Stimulated activated naive B cell treated with anti-CD40 and anti-IgM and Interleukin-4, amounts not matched to agents 10 μg/mL and 1 μg/mL and 100 μg/mL, for 72 hours (primary cell): ENCODE measurements at regions not wholly inside any gene's neighbourhood (a gene's known extent, or its start where the extent isn't known, plus 50 kb on each side); places are given as distances from the start of the nearest gene placed in this dataset.
A peak's percentile ranks its signal among the peaks of the same experiment; 100 is the strongest.
"Not testable (repeated sequence)": the region's sequence is repeated elsewhere in the genome, so short reads cannot be mapped to it uniquely, and the experiment has no call there.

Source experiments
- ATAC-seq, 2 donors: fragments of 150-1000 bp; cut with Tn5 transposase; replicated peaks; 2 replicates each; pipeline ENCODE4 v1.10.0; 2021; ENCODE audit warnings: moderate library complexity in 1 of 2
- DNase-seq: peaks from one replicate; pipeline ENCODE4 v3.0.0; 2021
- H3K27ac Mint-ChIP-seq: one replicate; pipeline ENCODE4 v1.8.0; 2022; ENCODE audit warnings: mild to moderate bottlenecking, mixed read lengths
- H3K27me3 Mint-ChIP-seq, 2 donors: one replicate each; pipeline ENCODE4 v1.8.0; 2022; ENCODE audit warnings: mixed read lengths in 2 of 2
- H3K36me3 Mint-ChIP-seq, 2 donors: one replicate each; pipeline ENCODE4 v1.8.0; 2022; ENCODE audit warnings: mixed read lengths in 2 of 2, mild to moderate bottlenecking in 1 of 2
- H3K4me1 Mint-ChIP-seq, 2 donors: one replicate each; pipeline ENCODE4 v1.8.0; 2022; ENCODE audit warnings: mixed read lengths in 2 of 2, mild to moderate bottlenecking in 1 of 2
- H3K4me3 Mint-ChIP-seq, 2 donors: one replicate each; pipeline ENCODE4 v1.8.0; 2022; ENCODE audit warnings: mild to moderate bottlenecking in 2 of 2, mixed read lengths in 2 of 2, moderate library complexity in 1 of 2
- H3K9me3 Mint-ChIP-seq, 2 donors: one replicate each; pipeline ENCODE4 v1.8.0; 2022; ENCODE audit warnings: mixed read lengths in 2 of 2, mild to moderate bottlenecking in 1 of 2

GRCh38 chr1:188594542-188595235 is 1765.9 kb downstream of the PLA2G4A start:
- H3K27ac Mint-ChIP-seq, result no peak overlapping the region
- no peaks in the 10 kb centered on the region for H3K36me3 Mint-ChIP-seq
- DNase-seq (no peak), ATAC-seq (no peak)
- no peaks in the 10 kb centered on the region for H3K4me1 Mint-ChIP-seq
- H3K27me3 Mint-ChIP-seq, result no peaks in the 10 kb centered on the region
- no peak overlapping the region for H3K4me3 Mint-ChIP-seq
- H3K9me3 Mint-ChIP-seq, result peaks cover 3 to 5% of the 10 kb centered on the region in 2 donors

- Mint-ChIP-seq H3K27me3 (no peaks in the 10 kb centered on the region), H3K36me3 (no peaks in the 10 kb centered on the region), H3K4me1 (no peaks in the 10 kb centered on the region), H3K27ac (no peak overlapping the region), H3K4me3 (no peak overlapping the region), H3K9me3 (peaks cover 0 to 3% of the 10 kb centered on the region in 2 donors)
- ATAC-seq (no peak), DNase-seq (no peak)
These were observed 1770.6 kb downstream of the PLA2G4A start for GRCh38 chr1:188599313-188599712.

DNA sequence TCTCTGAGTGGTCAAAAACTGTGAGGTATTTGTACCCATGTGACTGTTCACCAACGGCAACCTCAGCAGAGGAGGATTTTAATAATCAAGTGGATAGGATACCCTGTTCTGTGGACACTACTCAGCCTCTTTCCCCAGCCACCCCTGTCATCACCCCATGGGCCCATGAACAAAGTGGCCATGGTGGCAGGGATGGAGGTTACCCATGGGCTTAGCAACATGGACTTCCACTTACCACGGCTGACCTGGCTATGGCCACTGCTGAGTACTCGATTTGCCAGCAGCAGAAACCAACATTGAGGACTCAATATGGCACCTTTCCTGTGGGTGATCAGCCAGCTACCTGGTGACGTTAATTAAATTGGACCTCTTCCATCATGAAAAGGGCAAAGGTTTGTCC is 1782.7 kb downstream of the PLA2G4A start:
- Mint-ChIP-seq H3K4me3 (no peak overlapping the region), H3K36me3 (no peaks in the 10 kb centered on the region), H3K27ac (no peak overlapping the region), H3K4me1 (no peaks in the 10 kb centered on the region), H3K27me3 (no peaks in the 10 kb centered on the region), H3K9me3 (peaks cover 7 to 9% of the 10 kb centered on the region in 2 donors)
- ATAC-seq (no peak), DNase-seq (no peak)

- DNase-seq, result no peak
- H3K4me1 Mint-ChIP-seq, result no peaks in the 10 kb centered on the region
- no peaks in the 10 kb centered on the region for H3K36me3 Mint-ChIP-seq
- H3K4me3 Mint-ChIP-seq, result no peak overlapping the region
- H3K9me3 Mint-ChIP-seq, result peaks cover 4 to 9% of the 10 kb centered on the region in 2 donors
- ATAC-seq, result no peak
- H3K27me3 Mint-ChIP-seq, result no peaks in the 10 kb centered on the region
- no peak overlapping the region for H3K27ac Mint-ChIP-seq
These were observed 1786.6 kb downstream of the PLA2G4A start for GRCh38 chr1:188615321-188615720.

- ATAC-seq (no peak), DNase-seq (no peak)
- H3K36me3 Mint-ChIP-seq, result no peaks in the 10 kb centered on the region
- H3K27ac Mint-ChIP-seq, result no peak overlapping the region
- no peaks in the 10 kb centered on the region for H3K27me3 Mint-ChIP-seq
- no peaks in the 10 kb centered on the region for H3K4me1 Mint-ChIP-seq
- no peak overlapping the region for H3K4me3 Mint-ChIP-seq
- H3K9me3 Mint-ChIP-seq, result peaks cover 0 to 6% of the 10 kb centered on the region in 2 donors
These were observed 1791.5 kb downstream of the PLA2G4A start for GRCh38 chr1:188620236-188620635.

DNA sequence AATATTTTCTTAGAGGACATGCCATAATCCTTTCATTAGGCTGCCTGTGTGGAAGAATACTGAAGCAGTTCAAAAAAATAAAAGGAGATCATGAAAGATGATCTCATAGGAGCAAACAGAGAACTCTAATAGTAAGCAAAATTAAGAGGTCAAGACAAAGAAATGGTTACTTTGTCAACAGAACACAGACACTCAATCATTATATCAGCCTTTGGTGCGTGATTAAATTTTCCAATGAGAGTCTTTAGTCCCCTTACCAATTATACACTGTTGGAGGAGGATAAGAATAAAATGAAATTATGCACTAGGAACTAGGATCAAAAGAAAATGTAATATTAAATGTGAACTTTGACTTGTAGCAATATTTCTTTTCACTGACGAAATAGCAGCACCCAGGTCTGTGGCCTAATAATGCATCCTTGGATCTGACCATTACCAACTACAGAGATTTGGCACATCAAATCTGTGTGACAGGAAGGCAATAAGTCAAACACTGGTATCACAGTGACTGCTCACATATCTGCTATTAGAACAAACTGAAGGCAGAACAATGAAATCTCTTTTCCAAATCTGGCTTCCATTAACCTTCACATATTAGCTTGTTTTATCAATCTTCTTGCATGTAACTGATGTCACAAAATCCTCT is 1812.9 kb downstream of the PLA2G4A start:
- Mint-ChIP-seq H3K9me3 (peaks cover 0 to 4% of the 10 kb centered on the region in 2 donors), H3K4me1 (no peaks in the 10 kb centered on the region), H3K4me3 (no peak overlapping the region), H3K27ac (no peak overlapping the region), H3K36me3 (no peaks in the 10 kb centered on the region), H3K27me3 (no peaks in the 10 kb centered on the region)
- DNase-seq, result no peak
- ATAC-seq, result no peak

- ATAC-seq (no peak), DNase-seq (no peak)
- Mint-ChIP-seq H3K4me1 (no peaks in the 10 kb centered on the region), H3K9me3 (peaks cover 0 to 4% of the 10 kb centered on the region in 2 donors), H3K4me3 (no peak overlapping the region), H3K36me3 (no peaks in the 10 kb centered on the region), H3K27ac (no peak overlapping the region), H3K27me3 (no peaks in the 10 kb centered on the region)
These were observed 1814.0 kb downstream of the PLA2G4A start for GRCh38 chr1:188642704-188643103.

- H3K4me3 Mint-ChIP-seq, result no peak overlapping the region
- H3K36me3 Mint-ChIP-seq, result no peaks in the 10 kb centered on the region
- H3K9me3 Mint-ChIP-seq, result peaks cover 0 to 6% of the 10 kb centered on the region in 2 donors
- no peak overlapping the region for H3K27ac Mint-ChIP-seq
- H3K27me3 Mint-ChIP-seq, result no peaks in the 10 kb centered on the region
- no peaks in the 10 kb centered on the region for H3K4me1 Mint-ChIP-seq
- ATAC-seq, result no peak
- no peak for DNase-seq
These were observed 1823.9 kb downstream of the PLA2G4A start for GRCh38 chr1:188652678-188653077.

GRCh38 chr1:188655966-188656365 is 1821.7 kb downstream of the BRINP3 start:
- not testable (repeated sequence) for ATAC-seq, DNase-seq, H3K36me3 Mint-ChIP-seq, H3K4me3 Mint-ChIP-seq, H3K4me1 Mint-ChIP-seq, H3K9me3 Mint-ChIP-seq, H3K27ac Mint-ChIP-seq, H3K27me3 Mint-ChIP-seq

DNA sequence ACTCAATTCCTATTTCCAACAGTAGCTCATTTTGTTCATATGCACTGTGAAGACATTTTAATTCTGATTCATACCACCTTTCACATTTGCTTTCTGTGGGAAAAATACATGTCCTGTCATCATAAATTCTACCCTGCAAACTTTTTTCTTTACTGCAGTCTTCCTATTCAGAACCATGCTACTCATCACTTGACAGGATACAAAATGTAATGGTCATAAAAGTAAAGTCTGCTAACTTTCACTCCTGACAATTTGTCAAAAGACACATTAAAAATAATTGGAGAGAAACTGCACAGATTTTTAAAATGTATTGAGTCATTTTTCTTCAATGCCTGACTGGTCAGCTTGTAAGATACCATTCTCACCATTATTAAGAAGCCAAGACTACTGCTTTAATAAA is 1817.1 kb downstream of the BRINP3 start:
- Mint-ChIP-seq H3K4me1 (no peaks in the 10 kb centered on the region), H3K9me3 (no peaks in the 10 kb centered on the region), H3K27ac (no peak overlapping the region), H3K36me3 (no peaks in the 10 kb centered on the region), H3K4me3 (no peak overlapping the region), H3K27me3 (no peaks in the 10 kb centered on the region)
- ATAC-seq (no peak), DNase-seq (no peak)

DNA sequence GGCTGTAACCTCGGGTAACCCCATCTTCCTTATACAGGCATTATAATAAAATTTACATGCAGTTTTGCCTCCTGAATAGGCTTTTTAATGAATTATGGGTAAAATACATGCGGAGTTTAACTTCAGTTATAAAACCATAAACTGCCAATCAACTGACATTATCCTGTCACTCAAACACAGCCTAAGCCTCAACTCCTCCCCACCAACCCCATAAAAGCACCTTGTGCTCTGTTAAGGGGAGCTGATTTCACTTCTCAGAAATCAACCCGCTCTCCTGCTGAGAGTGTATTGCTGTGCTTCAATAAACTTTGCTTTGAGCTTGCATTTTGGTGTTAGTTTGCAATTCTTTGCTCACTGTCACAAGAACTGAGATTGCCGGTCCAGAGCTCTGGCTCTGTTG is 1812.2 kb downstream of the BRINP3 start:
- H3K27me3 Mint-ChIP-seq, result no peaks in the 10 kb centered on the region
- H3K9me3 Mint-ChIP-seq, result peaks cover 11 to 13% of the 10 kb centered on the region in 2 donors
- DNase-seq, result no peak
- H3K36me3 Mint-ChIP-seq, result peaks cover 0 to 2% of the 10 kb centered on the region in 2 donors
- ATAC-seq, result no peak
- no peaks in the 10 kb centered on the region for H3K4me1 Mint-ChIP-seq
- no peak overlapping the region for H3K27ac Mint-ChIP-seq
- no peak overlapping the region for H3K4me3 Mint-ChIP-seq

DNA sequence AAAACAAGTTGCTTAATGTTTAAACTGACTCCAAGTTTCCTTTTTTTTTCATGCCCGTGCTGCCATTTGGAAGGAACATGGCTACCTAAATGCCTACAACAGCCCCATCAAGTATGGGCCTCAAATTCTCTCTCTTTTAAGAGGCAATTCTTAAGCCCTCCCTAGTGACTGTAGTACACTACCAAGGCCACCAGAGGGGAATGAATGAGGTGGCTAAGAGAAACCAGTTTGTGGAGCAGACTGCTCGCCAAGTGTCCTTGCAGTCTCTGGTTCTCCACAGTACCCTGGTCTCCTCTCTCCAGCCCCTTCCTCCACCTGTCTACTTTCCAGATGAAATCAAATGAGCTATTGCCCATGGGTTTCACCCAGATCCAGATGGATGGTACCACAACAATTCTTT is 1809.6 kb downstream of the BRINP3 start:
- H3K36me3 Mint-ChIP-seq, result peaks cover 0 to 2% of the 10 kb centered on the region in 2 donors
- H3K9me3 Mint-ChIP-seq, result peaks cover 17 to 21% of the 10 kb centered on the region in 2 donors
- H3K27ac Mint-ChIP-seq, result no peak overlapping the region
- no peaks in the 10 kb centered on the region for H3K4me1 Mint-ChIP-seq
- DNase-seq (no peak), ATAC-seq (peak in 1 of 2 donors; percentile 22)
- no peak overlapping the region for H3K4me3 Mint-ChIP-seq
- no peaks in the 10 kb centered on the region for H3K27me3 Mint-ChIP-seq

DNA sequence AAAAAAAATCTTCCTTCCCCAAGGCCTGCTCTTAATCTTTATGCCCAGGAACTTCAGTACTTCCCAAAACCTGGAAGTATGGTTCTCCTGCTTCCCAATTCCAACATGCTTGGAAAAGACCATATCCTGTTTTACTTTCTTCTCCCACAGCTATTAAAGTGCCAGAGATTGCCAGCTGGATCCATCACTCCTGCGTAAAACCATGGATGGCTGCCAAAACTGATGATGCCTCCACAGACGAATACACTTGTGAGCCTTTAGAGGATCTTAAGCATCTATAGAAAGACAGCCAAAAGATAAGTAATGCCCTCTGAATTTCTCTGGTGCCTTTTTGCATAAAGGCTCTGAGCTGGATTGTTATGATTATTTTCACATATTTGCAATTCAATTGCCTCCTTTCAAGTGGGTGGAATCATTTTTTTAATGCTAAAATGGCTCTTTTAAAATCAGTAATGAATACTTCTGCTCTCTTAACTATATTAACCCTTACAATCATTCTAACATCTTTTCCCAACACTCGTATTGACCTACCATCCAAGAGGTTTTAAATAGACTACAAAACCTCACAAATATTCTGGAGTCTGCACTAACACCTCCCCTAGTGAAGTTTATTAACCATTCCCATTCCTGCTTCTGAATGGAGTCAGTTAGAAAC is 1807.8 kb downstream of the BRINP3 start:
- Mint-ChIP-seq H3K36me3 (peaks cover 0 to 2% of the 10 kb centered on the region in 2 donors), H3K4me1 (no peaks in the 10 kb centered on the region), H3K27ac (no peak overlapping the region), H3K9me3 (peaks cover 17 to 21% of the 10 kb centered on the region in 2 donors), H3K27me3 (no peaks in the 10 kb centered on the region), H3K4me3 (no peak overlapping the region)
- ATAC-seq (no peak), DNase-seq (no peak)

DNA sequence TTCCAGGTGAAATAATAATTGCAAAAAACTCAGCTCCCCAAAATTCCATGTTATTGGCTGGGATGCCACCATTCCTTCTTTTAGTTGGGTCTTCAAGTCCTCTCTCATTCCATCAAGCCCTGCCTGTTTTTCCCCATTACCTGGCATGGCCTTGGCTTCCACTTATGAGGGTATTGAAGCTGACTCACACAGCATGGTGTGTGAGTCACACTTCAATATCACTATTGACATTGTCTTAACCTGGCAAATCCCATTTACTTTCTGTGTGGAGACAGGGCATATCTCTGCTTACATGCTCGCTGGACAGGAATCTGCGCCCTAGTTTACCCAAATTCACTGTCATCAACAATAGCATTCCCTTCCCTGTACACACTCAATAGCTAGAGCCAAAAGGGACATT is 1806.8 kb downstream of the BRINP3 start:
- peaks cover 19 to 21% of the 10 kb centered on the region in 2 donors for H3K9me3 Mint-ChIP-seq
- no peak for ATAC-seq
- DNase-seq, result no peak

DNA sequence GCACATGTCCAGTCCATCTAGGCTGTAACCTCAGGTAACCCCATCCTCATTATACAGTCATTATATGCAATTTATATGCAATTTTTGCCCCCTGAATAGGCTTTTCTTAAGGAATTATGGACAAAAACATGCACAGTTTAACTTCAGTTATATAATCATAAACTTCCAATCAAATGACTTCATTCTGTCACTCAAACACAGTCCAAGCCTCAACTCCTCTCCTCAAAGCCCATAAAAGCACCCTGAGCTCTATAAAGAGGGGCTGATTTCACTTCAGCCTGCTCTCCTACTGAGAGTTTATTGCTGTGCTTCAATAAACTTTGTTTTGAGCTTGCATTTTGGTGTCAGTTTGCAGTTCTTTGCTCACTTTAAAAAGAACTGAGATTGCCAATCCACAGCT is 1805.5 kb downstream of the BRINP3 start:
- no peak for ATAC-seq
- Mint-ChIP-seq H3K36me3 (peaks cover 0 to 2% of the 10 kb centered on the region in 2 donors), H3K27me3 (no peaks in the 10 kb centered on the region), H3K9me3 (peaks cover 16 to 19% of the 10 kb centered on the region in 2 donors), H3K4me3 (no peak overlapping the region), H3K27ac (no peak overlapping the region), H3K4me1 (no peaks in the 10 kb centered on the region)
- DNase-seq, result no peak

More for the DNA sequence above, 1806.8 kb downstream of the BRINP3 start:
- H3K27ac Mint-ChIP-seq, result no peak overlapping the region
- no peak overlapping the region for H3K4me3 Mint-ChIP-seq
- no peaks in the 10 kb centered on the region for H3K4me1 Mint-ChIP-seq
- peaks cover 0 to 2% of the 10 kb centered on the region in 2 donors for H3K36me3 Mint-ChIP-seq
- H3K27me3 Mint-ChIP-seq, result no peaks in the 10 kb centered on the region
